ENCODE measurements at regions not wholly inside any gene's neighbourhood (a gene's known extent, or its start where the extent isn't known, plus 50 kb on each side); places are given as distances from the start of the nearest gene placed in this dataset.
"Not testable (repeated sequence)": the region's sequence is repeated elsewhere in the genome, so short reads cannot be mapped to it uniquely, and the experiment has no call there.

DNA sequence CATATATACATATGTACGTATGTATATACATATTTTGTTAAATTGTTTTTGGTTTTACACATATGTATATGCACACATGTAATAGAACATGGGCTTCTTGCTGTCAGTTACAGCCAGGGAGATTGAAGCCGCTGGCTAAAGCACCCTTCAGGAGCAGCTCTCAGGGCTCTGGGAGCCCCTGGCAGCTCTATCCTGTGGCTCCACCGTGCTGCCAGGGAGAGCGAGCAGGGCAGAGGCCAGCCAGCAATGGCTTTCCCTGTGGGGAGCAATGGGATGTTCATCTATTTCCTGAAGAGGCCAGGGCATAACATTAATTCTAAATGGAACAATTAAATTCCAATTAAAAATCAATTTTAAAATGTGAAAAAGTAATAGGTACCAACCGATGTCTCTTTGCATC, 102.9 kb downstream of the PSMG1 start:
- DNase-seq: no peak

DNA sequence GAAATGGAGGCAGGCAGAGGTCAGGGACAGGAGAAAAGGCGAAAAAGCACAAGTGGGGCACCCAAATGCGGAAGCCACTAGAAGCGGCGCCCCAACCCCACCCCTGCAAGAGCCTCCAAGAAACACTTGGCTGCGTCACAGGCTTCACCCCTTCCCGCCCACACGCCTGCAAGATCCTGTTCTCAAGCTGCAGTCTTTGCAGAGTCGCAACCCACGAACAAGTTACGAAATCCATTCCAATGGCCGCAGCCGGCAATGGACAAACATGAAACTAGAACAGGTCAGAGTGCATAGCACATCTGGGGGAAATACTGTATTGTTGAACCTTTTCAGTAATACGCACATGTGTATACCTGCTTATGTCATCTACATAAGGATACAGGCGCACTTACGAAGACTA, 103.6 kb downstream of the PSMG1 start:
- DNase-seq: no peak

DNA sequence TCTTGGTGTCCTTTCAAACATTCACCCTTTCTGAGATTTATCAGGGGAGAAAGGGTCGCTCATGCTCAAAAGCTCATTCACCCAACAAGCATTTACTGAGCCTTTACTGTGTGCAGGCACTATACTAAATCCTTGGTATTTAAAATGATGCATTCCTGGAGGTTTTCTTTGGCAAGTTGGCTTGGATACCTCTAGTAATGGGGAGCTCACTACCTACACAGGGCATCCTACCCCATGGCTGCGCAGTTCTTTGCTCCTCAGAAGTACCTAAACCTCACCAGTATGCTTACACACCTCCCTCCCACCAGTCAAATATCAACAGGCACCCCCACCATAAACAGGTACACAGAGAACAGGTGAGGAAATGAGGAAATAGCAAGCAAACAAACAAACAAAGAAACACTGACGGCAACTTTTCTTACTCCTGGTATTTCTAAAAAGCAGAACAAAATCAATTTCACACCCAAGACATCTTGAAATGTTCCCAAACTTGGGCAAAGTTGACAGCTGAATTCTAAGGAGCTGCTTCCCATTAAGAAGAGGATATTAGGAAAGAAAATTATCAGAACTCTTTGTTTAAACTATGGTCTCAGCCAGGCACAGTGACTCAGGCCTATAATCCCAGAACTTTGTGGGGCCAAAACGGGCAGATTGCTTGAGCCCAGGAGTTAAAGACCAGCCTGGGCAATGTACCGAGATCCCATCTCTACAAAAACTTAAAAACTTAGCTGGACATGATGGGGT, 104.8 kb downstream of the PSMG1 start:
- DNase-seq: no peak

DNA sequence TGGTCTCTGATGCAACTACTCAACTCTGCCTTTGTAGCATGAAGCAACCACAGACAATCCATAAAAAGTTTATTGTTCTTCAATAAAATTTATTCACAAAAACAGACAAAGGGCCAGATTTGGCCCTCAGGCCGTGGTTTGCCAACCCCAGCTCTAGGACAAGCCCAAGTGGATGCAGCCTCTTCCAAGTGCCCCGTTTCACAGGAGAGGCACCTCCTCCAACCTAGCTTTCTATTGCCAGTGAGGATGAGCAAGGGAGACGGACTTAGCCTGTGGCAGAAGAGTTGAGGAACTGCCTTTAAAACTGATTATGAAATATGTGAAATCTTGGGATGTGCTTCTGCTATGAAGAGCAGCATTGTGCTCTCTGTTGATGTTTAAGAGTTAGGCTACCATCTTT, 105.4 kb downstream of the PSMG1 start:
- DNase-seq: no peak

DNA sequence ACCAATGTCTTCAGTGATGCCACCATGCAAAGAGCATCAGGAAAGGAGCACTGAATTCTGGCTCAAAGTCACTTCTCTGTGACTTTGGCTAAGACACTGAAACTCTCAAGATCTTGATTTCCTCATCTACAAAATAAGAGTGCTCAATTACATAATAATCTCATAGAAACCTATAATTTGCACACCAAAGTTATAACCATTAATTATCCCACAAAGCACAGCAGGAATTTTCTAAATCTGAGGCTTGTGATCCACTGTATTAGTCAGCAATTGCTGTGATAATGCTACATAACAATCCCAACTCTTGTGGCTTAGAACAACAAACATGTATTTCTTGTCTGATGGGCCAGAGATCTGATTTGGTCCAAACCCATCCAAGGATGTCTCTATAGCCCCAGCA, 108.7 kb downstream of the PSMG1 start:
- no peak for DNase-seq

DNA sequence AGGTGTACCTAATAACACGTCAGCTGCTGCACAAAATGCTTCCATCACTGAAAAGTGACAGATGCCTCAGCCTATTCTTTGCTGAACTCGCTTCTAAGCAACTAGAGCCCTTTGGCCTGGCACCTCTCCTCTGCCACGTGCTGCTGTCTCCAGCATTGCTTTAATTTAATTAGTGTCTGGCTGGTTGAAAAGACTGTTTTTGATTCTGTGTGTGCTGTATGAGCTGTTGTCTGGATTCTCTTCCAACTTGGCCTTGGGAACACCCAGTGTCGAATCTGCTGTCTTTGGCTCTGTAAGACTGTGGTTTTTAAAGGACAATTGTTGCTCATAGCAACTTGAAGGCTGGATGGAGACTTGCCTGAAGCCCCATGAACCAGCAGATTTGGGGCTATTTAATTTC, 109.5 kb downstream of the PSMG1 start:
- DNase-seq: no peak

DNA sequence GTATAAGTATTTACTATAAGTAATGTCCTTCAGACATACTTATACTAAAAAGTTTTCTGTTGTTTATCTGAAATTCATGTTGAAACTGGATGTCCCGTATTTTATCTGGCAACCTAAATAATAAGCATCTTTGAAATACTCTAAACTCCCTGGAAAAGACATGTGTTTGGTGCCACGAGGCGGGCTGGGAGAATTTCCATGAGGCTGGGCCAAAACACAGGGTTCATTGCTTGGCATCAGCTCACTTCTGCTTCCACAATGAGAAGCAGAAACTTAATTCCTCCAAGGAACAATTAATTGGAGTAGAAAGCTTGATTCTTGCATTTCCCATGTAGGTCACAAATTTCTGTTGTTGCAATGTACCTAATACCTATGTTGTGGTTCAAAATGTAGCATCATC, 110.2 kb downstream of the PSMG1 start:
- DNase-seq: no peak

DNA sequence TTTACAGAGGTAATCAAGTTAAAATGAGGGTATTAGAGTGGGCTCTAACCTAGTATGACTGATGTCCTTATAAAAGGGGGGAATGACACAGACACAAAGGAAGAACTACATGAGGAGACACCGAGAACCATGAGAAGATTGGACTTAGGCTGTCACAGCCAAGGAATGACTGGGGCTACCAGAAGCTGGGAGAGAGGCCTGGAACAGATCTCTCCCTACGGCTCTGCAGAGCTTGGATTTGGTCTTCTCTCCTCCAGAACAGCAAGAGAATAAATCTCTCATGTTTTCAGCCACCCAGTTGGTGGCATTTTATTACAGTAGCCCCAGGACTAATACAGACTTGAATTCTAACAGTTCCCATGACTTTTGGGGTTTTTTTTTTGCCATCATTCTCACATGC, 110.8 kb downstream of the PSMG1 start:
- DNase-seq: no peak

DNA sequence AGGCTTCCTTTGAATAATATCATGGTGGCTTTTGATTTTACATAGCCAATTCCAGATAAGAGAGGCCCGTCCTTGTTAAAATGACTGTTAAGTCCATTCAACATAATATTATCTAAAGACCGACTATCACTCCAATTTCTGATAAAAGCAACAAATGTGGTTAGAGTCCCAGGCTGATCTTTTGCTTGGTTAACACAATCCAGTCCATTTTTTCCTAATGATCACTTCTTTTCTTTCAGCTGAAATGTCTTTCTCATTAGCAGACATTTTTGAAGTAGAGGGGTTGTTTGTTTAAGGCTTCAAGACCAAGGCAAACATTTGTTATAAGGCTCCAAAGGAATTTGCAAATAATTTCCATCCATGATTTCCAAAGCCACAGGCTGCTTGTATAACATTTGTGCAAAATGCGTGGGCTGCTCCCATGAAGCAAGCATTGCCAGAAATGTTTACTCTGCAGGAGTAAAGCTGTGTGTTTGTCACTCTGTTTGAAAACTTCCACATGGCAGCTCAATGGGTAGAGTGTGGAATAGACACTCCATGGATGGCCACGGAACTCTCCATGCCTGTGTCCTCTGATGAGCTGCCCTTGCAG, 111.5 kb downstream of the PSMG1 start:
- DNase-seq: no peak

DNA sequence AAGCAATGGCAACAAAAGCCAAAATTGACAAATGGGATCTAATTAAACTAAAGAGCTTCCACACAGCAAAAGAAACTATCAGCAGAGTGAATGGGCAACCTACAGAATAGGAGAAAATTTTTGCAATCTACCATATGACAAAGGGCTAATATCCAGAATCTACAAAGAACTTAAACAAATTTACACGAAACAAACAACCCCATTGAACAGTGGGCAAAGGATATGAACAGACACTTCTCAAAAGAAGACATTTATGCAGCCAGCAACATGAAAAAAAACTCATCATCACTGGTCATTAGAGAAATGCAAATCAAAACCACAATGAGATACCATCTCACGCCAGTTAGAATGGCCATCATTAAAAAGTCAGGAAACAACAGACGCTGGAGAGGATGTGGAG, 113.4 kb downstream of the PSMG1 start:
- DNase-seq: not testable (repeated sequence)

DNA sequence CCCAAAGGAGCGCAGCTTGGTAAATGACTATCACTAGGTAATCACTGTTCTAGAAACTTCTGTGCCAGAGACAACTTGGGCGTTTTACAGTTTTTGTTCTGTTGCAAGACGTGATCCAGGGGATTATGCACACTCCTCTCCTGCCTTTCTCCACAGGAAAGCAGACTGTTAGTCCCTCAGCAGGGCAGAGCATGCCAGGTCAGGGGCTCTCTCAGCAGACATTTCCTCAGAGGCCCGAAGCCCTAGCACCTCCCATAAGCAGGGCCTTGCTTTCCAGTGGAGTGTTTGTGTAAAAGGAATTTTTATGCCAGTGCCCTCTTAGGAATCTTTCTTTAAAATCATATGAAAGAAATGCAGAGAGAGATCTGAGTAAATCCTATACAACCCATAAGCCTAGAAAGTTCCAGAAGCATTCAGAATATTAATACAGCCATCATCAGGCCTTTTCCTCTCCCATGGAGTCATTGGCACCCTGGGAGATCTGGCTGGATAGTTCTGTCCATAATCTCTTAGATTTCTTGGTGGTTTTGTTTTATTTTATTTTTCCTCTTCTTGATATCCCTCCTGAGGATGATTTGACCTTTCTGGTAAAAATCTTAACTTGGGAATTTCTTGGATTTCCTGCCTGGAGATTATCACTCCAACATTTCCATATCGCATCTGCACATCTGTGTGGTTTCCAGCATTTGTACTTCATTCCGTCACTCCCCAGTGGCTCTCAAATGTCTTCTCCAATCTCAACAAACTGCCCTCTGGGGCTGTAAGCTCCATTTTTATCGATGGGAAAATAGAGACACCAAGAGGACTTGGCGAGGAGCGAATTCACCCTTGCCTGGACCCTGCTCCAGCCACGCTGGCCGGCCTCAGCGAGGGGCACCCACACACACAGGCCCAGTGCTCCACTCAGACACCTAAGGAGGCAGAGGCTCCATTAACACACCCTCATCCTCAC, 116.1 kb downstream of the PSMG1 start:
- DNase-seq: no peak

DNA sequence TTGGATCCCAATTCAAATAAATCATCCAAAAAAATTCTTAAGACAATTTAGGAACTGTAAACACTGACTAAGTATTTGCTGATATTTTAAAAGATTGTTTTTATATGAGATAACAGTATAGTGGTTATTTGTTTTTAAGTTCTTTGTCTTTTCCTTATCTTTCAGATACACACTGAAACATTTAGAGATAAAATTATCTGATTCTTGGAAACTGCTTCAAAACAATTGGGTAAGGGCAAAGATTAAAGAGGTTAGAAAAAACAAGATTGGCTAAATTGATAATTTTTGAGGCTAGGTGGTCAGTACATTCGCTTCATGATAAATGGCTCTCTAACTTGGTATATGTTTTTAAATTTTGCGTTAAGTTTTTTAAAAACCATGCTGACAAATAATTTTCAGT, 117.3 kb downstream of the PSMG1 start:
- no peak for DNase-seq

DNA sequence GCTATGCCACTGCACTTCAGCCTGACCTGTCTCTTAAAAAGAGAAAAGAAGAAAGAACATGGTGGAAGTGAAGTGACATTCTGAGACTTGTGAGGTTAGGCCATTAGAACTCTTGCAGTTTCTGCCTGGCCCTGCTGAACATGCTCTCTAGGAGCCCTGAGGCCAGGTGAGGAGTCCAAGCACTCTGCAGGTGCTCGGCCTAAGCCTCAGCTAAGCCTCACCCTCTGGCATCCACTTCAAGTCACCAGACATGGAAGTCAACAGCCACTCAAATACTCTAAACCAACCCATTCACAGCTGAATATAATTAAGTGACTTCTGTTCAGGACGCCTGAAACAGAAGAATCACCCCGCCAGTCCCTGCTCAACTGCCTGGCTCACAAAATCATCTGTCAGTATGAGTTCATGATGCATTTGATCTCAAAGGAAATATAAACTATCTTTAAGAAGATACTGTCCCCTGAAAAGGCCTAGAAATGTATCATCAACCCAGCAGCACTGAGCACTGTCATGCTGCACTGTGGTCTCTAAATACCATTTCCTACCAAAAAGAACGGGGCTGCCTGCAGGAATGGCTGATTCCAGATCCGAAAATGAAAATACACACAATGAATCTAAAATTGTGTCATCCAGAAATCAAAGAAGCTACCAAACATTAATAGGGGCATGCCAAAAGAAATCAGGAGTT, 118.8 kb downstream of the PSMG1 start:
- DNase-seq: no peak

DNA sequence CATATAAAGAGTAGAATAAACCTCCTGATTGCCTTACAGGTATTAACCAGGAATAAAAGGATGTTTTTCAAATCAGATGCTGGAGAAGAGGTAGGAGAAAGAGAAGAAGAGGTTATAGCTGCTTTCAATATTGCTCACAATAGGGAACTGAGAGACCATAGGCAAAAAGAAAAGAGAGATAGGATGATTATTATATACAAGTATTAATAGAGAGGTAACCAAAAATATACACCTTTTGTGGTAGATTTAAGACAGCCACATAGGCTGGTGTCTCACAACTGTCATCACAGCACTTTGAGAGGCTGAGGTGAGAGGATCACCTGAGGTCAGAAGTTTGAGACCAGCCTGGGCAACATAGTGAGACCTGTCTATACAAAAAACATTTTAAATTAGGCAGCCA, 119.7 kb downstream of the PSMG1 start:
- no peak for DNase-seq

DNA sequence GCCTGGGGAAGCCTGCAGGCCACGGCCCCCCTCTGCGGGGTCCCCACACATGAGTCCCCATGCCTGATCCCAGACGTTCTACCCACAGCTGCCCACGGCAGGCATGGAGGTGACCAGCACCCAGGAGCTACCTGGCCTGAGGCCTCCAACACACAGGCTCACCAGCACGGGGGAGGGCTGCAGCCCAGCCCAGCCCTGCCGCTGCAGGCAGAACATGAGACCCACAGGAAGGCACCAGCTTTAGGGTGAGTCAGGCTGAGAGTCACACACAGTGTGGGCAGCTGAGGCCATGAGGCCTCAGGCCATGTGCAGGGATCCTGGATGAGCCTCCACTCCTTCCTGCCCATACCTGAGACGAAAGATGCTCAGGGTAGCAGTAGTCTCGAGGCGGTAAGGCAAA, 121.1 kb downstream of the PSMG1 start:
- DNase-seq: no peak

DNA sequence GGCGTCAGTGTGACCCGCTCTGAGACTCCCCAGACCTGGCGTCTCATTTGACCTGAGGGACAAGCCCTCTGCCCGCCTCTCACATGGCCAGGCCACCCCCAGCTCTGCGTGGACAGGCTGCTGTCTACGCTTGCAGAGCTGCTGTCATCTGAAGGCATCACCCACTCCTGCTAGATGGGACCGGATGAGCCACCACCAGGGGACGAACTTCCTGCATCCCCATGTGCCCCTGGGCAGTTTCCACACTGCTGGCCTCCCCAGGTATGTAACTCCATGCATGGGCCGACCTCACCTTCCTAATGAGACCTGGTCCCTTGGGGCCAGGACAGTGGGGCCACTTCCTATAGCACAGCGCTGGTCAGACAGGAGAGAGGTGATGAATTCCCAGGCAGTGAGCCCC, 121.5 kb downstream of the PSMG1 start:
- no peak for DNase-seq

DNA sequence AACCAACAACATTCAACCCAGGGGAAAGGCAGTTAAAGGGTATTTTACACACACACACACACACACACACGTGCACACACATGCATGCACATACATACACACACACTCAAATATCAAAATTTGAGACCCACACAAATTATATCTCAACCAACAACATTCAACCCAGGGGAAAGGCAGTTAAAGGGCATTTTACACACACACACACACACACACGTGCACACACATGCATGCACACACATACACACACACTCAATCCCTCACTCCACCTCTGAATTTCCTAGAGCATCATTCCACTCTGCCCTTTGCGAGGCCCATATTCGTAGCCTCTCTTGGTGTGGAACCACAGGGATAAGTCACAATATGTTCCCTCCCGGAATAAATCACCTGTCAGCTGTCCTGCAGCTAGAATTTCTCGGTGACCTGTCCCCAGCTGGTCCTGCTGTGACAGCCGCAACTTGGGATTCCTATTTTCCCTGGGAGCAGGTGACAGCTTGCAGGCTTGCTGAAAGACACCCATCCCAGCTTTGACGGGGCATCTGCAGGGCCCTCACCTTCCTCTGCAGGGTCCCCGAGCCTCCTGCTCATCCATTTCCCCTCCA, 122.7 kb downstream of the PSMG1 start:
- no peak for DNase-seq

DNA sequence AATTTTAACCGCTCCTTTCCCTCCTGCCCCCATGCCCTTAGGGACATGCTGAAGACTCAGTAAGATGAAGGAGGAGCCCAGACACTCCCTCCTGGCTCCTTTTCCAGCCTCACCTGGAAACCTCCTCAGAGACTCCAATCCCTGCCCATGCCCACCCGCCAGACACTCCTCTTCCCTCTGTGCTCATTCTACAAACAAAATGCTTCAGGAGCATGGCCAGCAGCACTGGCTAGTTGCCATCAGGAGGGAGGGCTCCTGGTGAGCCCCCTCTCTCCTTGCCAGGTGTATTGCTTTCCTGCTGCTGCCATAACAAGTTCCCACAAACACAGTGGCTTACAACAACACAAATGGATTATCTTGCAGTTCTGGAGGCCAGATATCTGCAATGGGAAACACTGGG, 126.1 kb downstream of the PSMG1 start:
- no peak for DNase-seq

DNA sequence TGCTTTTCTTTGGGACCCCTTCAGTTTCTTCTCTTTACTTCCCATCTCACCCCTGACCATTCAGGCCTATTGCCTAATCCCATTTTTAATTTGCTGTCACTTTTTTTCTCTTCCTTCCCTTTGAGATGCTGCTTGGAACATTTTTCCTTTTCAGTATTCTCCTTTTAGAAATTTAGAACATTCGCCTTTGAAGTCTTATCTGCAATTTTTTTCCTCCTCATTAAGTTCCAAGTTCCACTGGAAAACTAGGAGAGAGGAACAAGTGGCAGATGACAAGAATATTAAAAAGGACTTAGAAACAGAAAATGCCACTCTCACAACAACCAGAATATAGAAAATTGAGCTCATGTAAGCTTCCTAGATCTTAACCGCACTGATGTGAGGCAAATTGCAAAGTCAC, 126.6 kb downstream of the PSMG1 start:
- DNase-seq: no peak

DNA sequence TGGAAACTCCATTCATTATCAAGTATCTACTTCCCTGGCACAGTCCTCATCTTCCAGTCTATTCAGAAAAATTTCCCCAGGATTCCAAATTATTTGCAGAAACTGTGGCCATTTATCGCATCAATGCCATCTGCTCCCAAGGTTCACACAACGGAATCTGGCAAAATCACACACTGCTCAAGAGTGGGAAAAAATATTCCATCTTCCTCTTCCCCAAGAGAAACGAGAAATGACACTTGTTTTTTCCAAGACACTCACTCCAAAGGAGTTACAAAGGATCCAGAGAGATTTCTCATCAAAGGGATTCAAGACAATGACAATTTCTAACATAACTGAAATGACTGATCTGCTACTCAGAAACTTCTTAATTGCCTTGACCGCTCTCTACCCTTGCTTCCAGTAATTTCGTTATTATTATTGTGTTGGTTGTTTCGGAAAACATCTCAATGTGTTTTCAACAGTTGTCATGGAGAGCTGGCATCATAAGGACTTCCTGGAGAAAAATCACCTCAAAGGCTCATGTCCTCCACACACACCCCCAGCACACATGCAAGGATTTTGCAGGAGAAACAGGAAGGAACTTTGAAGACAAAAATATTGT, 128.0 kb downstream of the PSMG1 start:
- DNase-seq: no peak

DNA sequence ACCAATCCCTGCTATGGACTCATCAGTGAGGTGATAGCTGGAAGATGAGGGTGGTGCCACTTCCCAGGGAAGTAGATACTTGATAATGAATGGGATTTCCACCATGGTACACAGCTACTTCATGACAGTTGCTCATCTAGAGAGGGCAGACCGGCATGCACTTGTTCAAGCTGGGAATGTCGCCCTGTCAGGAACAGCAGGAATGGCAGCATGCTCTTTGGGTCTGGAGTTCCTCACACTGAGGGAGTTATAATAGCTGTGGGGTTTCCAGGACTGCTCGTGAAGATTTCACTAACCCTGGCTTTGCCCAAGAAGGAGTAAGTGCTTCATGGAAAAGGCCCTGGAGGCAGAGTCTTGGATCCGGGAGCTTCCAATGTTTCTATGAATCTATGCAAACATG, 129.2 kb downstream of the PSMG1 start:
- DNase-seq: no peak

DNA sequence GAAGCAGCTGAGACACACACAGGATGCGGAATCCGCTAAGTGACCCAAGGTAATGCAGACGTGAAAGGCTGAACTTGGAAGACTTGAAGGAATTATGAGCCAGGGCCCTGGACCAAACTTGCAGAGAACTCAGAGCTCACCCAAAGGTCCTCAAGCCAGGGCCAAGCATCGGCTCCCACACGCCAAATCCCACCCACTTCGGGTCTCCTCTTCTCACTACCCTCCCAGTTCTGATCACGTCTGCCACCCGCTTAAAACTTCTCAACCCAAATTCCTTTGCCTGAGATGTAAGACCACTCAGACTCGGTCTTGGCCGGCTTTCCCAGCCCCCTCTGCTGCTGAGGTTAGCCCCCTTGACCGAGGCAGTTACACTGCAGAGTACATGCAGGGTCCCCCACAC, 130.1 kb downstream of the PSMG1 start:
- no peak for DNase-seq

DNA sequence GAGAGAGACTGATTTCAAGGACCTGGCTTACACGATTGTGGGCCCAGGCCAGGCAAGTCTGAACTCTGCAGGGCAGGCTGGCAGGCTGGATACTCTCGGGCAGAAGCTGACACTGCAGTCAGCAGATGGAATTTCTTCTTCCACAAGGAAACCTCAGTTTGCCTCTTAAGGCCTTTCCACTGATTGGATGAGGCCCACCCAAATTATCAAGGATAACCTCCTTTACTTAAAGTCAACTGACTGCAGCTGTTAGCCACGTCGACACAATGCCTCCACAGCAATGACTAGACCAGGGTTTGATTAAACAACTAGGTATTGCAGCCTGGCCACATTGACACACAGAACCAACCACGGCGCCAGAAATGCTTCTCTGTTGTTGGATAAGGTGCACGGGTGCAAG, 130.5 kb downstream of the PSMG1 start:
- no peak for DNase-seq

Measured in GF-D8 (cell line).